GM18951 (cell line): ENCODE measurements at regions not wholly inside any gene's neighbourhood (a gene's known extent, or its start where the extent isn't known, plus 50 kb on each side); places are given as distances from the start of the nearest gene placed in this dataset.

Source experiments
- POLR2A ChIP-seq: IDR thresholded peaks from 4 replicates; pipeline ENCODE4 v1.6.1; 2011; ENCODE audit warnings: mild to moderate bottlenecking; ENCODE audit not compliant: insufficient read length, insufficient read depth; ENCODE audit errors: extremely low read depth
- in situ Hi-C: fragments of 300-500 bp; cut with MboI; formaldehyde crosslinking; loops from one replicate; pipeline ENCODE4 v1.12.0; 2022; ENCODE audit warnings: low sequenced_read_pairs, mixed read lengths, inconsistent platforms; ENCODE audit not compliant: unreplicated experiment

GRCh38 chr20:11521476-11522365, 396.0 kb upstream of the BTBD3 start:
- in situ Hi-C loops: no loop called here
- no peak for TF ChIP-seq POLR2A

DNA sequence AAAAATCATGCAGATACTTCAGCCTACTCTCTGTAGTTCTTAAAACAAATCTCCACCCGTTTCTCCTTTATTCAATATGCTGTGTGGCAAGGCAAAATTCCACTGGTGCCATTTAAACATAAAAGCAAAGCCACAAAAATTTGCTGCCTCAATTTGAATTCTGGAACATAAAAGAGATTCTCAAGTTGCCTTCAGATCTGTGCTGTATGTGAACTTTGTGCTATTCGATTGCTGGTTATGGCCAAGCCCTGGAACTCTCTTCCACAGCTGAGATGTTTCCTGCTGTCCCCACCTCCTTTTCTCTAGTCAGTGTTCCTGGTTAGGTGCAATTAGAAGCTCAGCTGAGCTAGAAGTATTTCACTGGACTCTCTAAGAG, 395.3 kb upstream of the BTBD3 start:
- TF ChIP-seq POLR2A: no peak
- in situ Hi-C loops: no loop called here

- TF ChIP-seq POLR2A: no peak
- in situ Hi-C loops: loop anchor here (25.0 kb wide), 1 partner anchor 842 kb away; no protein-coding TSS in a partner anchor
These were observed 388.6 kb upstream of the BTBD3 start for GRCh38 chr20:11529047-11529446.

- TF ChIP-seq POLR2A: no peak
- in situ Hi-C loops: loop anchor here (25.0 kb wide), 1 partner anchor 850 kb away; no protein-coding TSS in a partner anchor
These were observed 380.7 kb upstream of the BTBD3 start for GRCh38 chr20:11537032-11537431.

DNA sequence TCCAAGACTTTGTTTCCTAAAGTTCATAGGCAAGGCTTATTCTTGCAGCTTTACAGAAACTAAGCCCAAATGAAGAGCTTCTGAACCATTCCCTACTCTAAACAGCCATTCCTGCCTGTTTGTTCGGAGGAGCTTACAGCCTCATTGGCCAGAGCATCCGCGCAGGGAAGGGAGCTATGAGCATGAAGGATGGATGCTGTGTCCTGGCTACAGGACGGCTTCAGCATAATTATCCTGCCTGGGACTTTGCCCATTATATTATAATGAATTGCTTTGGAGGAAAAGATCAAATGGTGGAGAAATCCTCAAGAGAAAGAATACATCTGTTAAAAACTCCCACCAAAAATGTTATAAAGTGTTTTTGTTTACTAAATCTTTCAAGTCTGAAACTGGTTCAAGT, 378.2 kb upstream of the BTBD3 start:
- in situ Hi-C loops: loop anchor here (25.0 kb wide), 1 partner anchor 852 kb away; no protein-coding TSS in a partner anchor
- no peak for TF ChIP-seq POLR2A

GRCh38 chr20:11540558-11540957, 377.1 kb upstream of the BTBD3 start:
- in situ Hi-C loops: loop anchor here (10.0 to 25.0 kb wide), 2 partner anchors 853 to 986 kb away; no protein-coding TSS in a partner anchor
- TF ChIP-seq POLR2A: no peak

DNA sequence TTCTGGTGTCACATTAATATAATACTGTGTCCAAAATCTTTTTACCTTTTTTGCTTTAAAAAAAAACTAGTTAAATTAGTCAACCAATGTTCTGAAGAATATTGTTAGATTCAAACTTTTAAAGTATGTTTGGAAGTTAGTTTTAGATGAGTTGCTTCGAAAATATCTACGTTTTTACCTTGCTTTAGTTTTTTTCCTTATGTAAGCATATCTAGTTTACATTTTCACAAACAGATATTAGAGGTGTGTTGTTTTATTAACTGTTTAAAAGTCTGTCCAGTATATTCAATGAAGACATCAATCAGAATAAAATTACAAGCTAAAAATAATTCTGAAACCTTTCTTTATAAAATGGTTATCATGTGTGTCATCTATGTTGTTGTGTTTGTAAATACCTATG, 375.0 kb upstream of the BTBD3 start:
- in situ Hi-C loops: loop anchor here (10.0 to 25.0 kb wide), 2 partner anchors 855 to 988 kb away; no protein-coding TSS in a partner anchor
- TF ChIP-seq POLR2A: no peak

GRCh38 chr20:11544029-11544678, 373.5 kb upstream of the BTBD3 start:
- TF ChIP-seq POLR2A: no peak
- in situ Hi-C loops: loop anchor here (10.0 to 25.0 kb wide), 2 partner anchors 857 to 989 kb away; no protein-coding TSS in a partner anchor

GRCh38 chr20:11546939-11547338, 370.8 kb upstream of the BTBD3 start:
- in situ Hi-C loops: loop anchor here (10.0 to 25.0 kb wide), 2 partner anchors 860 to 992 kb away; no protein-coding TSS in a partner anchor
- TF ChIP-seq POLR2A: no peak

- no peak for TF ChIP-seq POLR2A
- in situ Hi-C loops: loop anchor here (10.0 to 25.0 kb wide), 2 partner anchors 862 to 995 kb away; no protein-coding TSS in a partner anchor
These were observed 368.3 kb upstream of the BTBD3 start for GRCh38 chr20:11549172-11550103.

GRCh38 chr20:11550657-11551338, 366.9 kb upstream of the BTBD3 start:
- no peak for TF ChIP-seq POLR2A
- in situ Hi-C loops: no loop called here

- in situ Hi-C loops: no loop called here
- TF ChIP-seq POLR2A: no peak
These were observed 366.2 kb upstream of the BTBD3 start for GRCh38 chr20:11551479-11551878.
